ENCODE measurements at regions not wholly inside any gene's neighbourhood (a gene's known extent, or its start where the extent isn't known, plus 50 kb on each side); places are given as distances from the start of the nearest gene placed in this dataset.

DNA sequence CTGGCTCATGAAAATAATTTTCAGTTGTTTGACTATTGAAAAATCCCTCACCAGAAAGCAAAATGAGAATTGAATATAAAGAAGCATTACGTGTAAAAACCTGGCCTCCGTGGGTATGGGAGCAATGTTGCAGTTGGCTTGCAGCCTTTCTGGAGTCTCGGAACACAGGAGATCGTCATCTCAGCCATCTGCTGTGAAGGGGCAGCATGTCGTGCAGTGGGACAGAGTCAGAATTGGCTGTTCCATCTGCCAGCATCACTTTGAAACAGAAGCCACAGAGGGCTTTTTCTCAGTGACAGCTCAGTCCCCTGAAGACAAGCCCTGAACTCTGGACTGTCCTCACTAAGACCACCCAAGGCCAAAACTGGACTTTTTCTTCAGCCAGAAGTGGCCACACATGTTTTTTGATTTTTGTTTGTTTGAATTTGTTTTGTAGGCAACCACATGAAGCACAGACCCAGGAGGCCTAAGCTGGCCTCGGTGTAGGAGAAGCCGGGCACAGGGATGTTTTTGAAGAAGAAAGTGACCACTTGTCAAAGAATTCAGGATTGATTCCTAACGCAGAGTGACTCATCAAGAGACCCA, 170.8 kb upstream of the DYRK2 start:
- Histone ChIP-seq H2AFZ (replicated peaks; ENCODE audit: low read length, poor library complexity) (no peak overlapping the region), H3K27ac (ENCODE audit: insufficient read depth, low read length) (no peak overlapping the region), H3K9me3 (ENCODE audit: control insufficient read depth, insufficient read depth, low read length) (no peaks in the 10 kb centered on the region), H3K23ac (ENCODE audit: low read depth, low read length) (no peak overlapping the region), H4K5ac (ENCODE audit: low read depth, low read length) (no peak overlapping the region), H2AK9ac (replicated peaks; ENCODE audit: low read depth, low read length, poor library complexity) (no peak overlapping the region), H3K18ac (ENCODE audit: low read depth, low read length) (no peak overlapping the region), H2BK15ac (ENCODE audit: low read depth, low read length) (no peak overlapping the region), H2AK5ac (ENCODE audit: low read depth, low read length) (no peak overlapping the region), H2BK20ac (ENCODE audit: low read depth, low read length) (no peak overlapping the region), H3K27me3 (ENCODE audit: control insufficient read depth, insufficient read depth, low read length) (no peaks in the 10 kb centered on the region; the same call in 1 of the 2 replicates), H3K9me1 (ENCODE audit: insufficient read depth, low read length) (no peaks in the 10 kb centered on the region), H3K9ac (ENCODE audit: low read depth, low read length) (no peak overlapping the region), H4K8ac (ENCODE audit: low read depth in 2 of 2, low read length in 2 of 2) (no peak overlapping the region), H3K14ac (replicated peaks; ENCODE audit: low read depth, low read length) (no peak overlapping the region), H3K4me1 (ENCODE audit: control insufficient read depth, insufficient read depth, low read length) (no peaks in the 10 kb centered on the region), H3K56ac (ENCODE audit: extremely low read depth, insufficient read depth, low read length) (no peak overlapping the region), H3K4ac (ENCODE audit: low read depth, low read length) (no peak overlapping the region), H4K91ac (ENCODE audit: insufficient read depth, low read depth, low read length) (no peak overlapping the region), H3K4me3 (ENCODE audit: insufficient read depth, low read depth, low read length) (no peak overlapping the region), H3K4me2 (ENCODE audit: low read depth, low read length) (no peak overlapping the region), H3K36me3 (ENCODE audit: control insufficient read depth, insufficient read depth, low read length) (no peaks in the 10 kb centered on the region), H2BK5ac (ENCODE audit: low read depth, low read length, poor library complexity, severe bottlenecking) (no peak overlapping the region), H4K20me1 (ENCODE audit: insufficient read depth, low read length) (no peaks in the 10 kb centered on the region), H2BK120ac (ENCODE audit: low read depth, low read length) (no peak overlapping the region), H3K79me1 (ENCODE audit: low read depth in 1 of 2, low read length in 2 of 2) (no peaks in the 10 kb centered on the region)
- no TSS peak for BruUV-seq (replicated peaks)
- TF ChIP-seq NFE2L2 (IDR thresholded peaks at IDR 0.05; ENCODE audit: low read depth, low read length): no peak
- TF ChIP-seq CEBPB (IDR thresholded peaks at IDR 0.05; ENCODE audit: low read depth, low read length): no peak
- no peak for TF ChIP-seq FOS (IDR thresholded peaks at IDR 0.05; ENCODE audit: low read depth, low read length)
- no peak for TF ChIP-seq MAZ (IDR thresholded peaks at IDR 0.05; ENCODE audit: borderline replicate concordance, low read depth, low read length)
- no peak for TF ChIP-seq MAFK (IDR thresholded peaks at IDR 0.05; ENCODE audit: low read depth, low read length)
- TF ChIP-seq, protein P1, sequence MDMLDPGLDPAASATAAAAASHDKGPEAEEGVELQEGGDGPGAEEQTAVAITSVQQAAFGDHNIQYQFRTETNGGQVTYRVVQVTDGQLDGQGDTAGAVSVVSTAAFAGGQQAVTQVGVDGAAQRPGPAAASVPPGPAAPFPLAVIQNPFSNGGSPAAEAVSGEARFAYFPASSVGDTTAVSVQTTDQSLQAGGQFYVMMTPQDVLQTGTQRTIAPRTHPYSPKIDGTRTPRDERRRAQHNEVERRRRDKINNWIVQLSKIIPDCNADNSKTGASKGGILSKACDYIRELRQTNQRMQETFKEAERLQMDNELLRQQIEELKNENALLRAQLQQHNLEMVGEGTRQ (IDR thresholded peaks at IDR 0.05; ENCODE audit: low read depth, low read length): no peak
- 77% methylated on average over 4 of the region's 8 CpGs; no CpG with 5 or more reads in 1 of the 2 experiments for WGBS, 2 experiments (ENCODE audit: extremely low coverage in 2 of 2, insufficient read length in 1 of 2)
- CTCF ChIA-PET: no interaction called here
- no peak for ATAC-seq (ENCODE audit: low read depth)
- no peak for DNase-seq
- in situ Hi-C loops (cut with MboI; ENCODE audit: low sequenced_read_pairs): no loop called here
- dilution Hi-C loops (cut with HindIII; ENCODE audit: low sequenced_read_pairs, unreplicated experiment): no loop called here
- POLR2A ChIA-PET (ENCODE audit: unreplicated experiment): no interaction called here
- intact Hi-C loops (cut with micrococcal nuclease): no loop called here
